HG02588 (cell line): ENCODE measurements at regions not wholly inside any gene's neighbourhood (a gene's known extent, or its start where the extent isn't known, plus 50 kb on each side); places are given as distances from the start of the nearest gene placed in this dataset.

Experiments
- ATAC-seq: cut with Tn5 transposase; IDR thresholded peaks from one replicate; pipeline ENCODE4 v1.9.1; 2021; ENCODE audit warnings: mild to moderate bottlenecking, moderate library complexity; ENCODE audit not compliant: unreplicated experiment

GRCh38 chr10:6339891-6340290 is 137.2 kb downstream of the PFKFB3 start:
- ATAC-seq: no peak

DNA sequence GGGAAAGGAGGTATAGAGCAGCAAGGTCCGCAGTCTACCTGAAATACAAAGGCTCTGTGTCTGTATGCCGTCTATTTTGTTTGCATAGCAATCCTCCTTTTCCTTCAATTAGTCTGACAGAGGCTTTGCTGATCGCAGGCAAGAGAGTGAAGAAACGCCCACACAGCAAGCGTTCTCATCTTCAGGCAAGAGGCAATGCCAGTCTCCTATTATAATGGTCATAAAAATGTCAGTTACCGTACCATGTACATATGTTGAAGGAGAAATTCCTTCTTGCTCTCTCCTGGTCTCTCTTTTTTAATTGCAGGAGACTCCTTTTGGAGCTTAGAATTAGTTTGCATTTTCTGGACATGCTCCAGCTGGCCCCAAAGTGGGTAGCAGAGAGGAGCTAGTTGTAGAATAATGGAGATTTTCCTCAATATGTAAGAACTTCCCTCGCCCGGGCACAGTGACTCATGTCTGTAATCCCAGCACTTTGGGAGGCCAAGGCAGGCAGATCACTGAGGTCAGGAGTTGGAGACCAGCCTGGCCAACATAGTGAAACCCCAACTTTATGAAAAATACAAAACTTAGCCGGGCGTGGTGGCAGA is 139.5 kb downstream of the PFKFB3 start:
- no peak for ATAC-seq

- ATAC-seq: no peak
Observed at GRCh38 chr10:6343305-6344010, 140.7 kb downstream of the PFKFB3 start.

- ATAC-seq: no peak
Observed at GRCh38 chr10:6345404-6345803, 142.7 kb downstream of the PFKFB3 start.

- ATAC-seq: no peak
Observed at GRCh38 chr10:6346631-6347030, 143.9 kb downstream of the PFKFB3 start.

DNA sequence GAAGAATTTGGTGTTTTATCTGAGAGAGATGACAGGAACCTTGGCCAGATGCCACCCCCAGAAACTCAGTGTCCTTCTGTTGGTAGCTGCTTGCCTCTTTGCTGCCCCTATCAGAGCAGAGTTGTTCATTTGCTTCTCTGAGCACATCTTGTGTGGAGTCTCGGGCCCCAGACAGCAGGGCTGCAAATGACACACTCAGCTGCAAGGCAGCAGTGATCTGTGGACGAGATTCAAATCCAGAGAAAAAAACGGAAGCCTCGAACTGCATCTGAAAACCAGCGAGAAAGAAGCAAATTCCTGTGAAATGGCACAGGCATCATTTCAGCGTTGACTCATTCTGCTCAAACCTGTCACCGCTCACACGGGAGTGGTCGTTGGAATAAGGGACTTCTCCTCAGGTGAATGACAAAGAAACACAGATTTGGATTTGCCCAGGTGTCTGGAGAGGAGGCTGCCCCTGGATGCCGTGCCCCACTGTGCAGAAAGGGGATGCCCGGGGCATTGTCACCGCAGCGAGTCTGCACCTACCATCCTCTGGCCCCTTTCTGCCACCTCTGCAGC is 144.7 kb downstream of the PFKFB3 start:
- peak; percentile 33 for ATAC-seq

GRCh38 chr10:6348096-6348874 is 145.6 kb downstream of the PFKFB3 start:
- ATAC-seq: peak; percentile 90

DNA sequence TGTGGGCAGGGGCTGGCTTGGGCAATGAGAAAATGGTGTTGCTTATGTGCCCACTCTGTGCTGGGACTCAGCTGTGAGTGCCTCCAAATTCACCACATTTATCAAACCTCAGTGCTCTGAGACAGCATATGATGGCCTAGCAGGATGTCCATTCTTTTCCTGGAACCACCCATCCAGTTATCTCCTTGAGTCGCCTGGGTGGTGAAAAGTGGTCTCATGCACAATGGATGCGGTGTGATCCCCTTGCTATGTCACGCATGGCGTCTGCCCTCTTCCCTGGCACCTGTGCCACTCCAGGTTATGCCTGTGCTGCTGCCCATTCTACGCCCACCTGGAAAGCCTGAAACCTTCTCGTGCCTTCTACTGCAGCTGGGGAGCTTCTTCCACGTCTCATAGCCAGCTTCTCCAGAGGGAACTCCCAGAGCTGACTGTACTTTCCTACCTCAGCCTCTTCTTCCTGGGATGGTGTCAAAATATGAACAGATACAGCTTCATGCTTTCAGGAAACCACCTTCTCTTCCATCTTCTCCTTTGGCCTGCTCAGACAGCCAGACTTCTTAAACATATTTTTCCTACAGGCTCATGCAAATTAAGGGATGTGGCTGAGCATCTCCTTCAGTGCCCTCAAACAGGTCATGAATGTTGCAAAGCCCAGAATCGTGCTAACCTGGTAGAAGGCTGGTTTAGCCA is 147.3 kb downstream of the PFKFB3 start:
- no peak for ATAC-seq

DNA sequence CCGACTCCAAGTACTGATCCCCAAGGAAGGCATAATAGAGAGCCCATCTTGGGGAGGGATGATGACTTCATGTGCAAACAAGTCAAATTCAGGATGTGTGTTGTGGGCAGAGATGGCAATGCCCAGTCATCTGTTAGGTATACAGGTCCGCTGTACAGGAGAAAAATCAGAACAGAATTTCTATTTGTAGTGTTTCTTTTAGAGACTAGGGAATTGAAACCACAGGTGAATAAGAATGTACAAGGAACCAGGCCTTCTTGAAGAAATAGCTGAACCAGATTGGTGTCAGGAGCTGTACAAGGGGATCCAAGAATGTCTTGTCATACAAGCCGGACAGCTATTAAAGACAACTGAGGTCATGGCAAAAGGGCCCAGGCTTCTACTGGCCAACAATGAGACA is 147.9 kb downstream of the PFKFB3 start:
- no peak for ATAC-seq

GRCh38 chr10:6351495-6351894 is 148.8 kb downstream of the PFKFB3 start:
- ATAC-seq: no peak

- ATAC-seq: no peak
Observed at GRCh38 chr10:6353526-6353925, 150.8 kb downstream of the PFKFB3 start.

DNA sequence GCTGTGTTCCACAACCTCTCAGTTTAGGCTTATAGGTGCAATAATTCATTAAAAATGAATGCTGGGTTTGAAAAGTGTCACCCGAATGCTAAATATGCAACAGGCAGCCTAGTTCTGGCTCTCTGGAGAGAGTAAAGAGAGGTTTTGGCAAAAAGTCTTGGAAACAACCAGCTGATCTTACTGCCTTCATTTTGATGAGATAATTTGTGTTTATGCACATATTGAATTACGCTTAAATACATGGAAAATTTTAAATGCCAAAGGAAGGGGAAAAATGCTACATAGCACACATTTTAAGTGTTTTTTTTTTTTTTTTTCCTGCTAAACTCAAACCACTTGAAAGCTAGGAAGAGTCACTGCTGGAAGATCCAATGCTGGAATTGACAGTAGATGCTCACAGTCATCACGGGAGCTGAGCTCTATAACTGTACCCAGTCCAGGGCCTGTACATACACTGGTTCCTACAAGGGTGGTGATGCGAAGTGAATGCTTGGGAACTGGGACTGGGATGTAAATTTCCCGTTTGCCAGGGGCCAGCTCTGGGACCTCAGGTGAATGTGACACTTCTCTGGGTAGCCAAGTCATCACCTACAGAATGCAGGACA is 151.5 kb downstream of the PFKFB3 start:
- ATAC-seq: no peak

DNA sequence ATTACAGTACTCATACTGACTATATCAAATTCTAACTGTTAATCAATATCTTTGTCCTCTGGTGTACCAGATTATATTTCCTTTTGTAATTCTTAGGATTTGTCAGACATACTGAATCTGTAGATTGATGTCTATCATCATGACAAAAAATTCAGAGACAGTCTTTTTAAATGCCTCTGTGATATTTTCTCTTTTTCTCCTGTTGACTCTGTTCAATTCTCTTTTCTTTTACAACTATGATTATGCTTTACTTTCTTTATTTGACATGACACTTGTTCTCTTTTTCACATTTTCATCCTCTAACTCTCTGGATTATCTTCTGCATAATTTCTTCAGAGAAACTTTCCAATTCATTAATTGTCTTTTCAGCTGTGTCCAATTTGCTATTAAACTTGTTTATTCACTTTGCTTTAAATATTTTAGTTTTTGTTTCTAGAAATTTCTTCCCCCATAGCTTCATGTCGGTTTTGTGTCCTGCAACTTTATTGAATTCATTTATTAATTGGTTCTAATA is 153.6 kb downstream of the PFKFB3 start:
- no peak for ATAC-seq

GRCh38 chr10:6361869-6362268 is 159.1 kb downstream of the PFKFB3 start:
- ATAC-seq: no peak

DNA sequence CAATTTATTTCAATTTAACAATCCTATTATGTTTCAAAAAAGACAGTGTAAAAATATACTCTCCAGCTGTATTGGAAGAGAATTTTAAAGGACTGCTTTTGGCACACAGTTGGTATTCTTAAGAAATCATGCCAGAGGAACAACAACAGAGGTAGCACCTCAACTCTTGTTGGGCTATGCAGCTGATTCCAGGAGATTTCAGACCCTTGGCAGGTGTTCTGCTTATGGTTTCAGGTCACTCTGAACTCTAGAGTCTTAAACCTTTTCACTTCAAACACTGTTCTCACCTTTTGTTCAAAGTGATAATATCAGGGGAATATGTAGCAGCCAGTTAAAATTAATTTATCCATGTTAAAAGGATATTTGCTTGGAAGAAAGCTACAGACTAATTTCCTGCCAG is 160.1 kb downstream of the PFKFB3 start:
- no peak for ATAC-seq

GRCh38 chr10:6363511-6363910 is 160.8 kb downstream of the PFKFB3 start:
- no peak for ATAC-seq

DNA sequence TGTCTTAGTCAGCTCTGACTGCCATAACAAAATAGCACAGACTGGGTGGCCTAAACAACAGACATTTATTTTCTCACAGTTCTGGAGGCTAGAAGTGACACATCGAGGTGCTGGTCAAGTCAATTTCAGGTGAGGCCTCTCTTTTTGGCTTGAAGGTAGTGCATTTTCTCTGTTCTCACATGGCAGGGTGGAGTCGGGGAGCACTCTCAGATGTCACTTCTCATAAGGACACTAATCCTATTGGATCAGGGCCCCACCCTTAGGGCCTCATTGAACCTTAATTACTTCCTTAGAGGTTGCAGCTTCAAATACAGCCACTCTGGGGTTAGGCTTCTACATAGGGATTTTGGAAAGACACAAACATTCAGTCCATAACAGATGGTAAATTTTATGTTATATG is 161.6 kb downstream of the PFKFB3 start:
- no peak for ATAC-seq

- no peak for ATAC-seq
Observed at GRCh38 chr10:6364893-6365292, 162.2 kb downstream of the PFKFB3 start.

DNA sequence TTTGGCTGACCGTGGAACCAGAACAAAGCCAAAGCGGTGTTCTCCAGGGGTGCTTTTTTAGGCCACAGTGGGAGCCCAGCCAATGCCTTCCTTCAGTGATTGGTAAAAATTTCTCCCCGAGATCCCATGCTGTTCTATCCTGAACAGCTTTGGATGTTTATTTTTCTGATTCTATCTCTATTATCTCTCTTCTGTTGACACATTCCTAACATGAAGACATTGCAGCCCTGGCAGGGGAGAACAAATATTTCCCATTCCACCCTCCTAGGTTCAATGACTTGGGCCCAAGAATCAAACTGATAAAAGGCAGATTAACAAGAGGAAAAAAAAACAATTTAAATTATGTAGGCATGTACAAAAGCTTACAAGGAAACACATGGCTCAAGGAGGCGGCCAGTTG is 162.7 kb downstream of the PFKFB3 start:
- no peak for ATAC-seq
